Chondrocyte (in vitro differentiated cells): ENCODE measurements at regions not wholly inside any gene's neighbourhood (a gene's known extent, or its start where the extent isn't known, plus 50 kb on each side); places are given as distances from the start of the nearest gene placed in this dataset.

Source experiments
- DNase-seq: peaks from one replicate; pipeline ENCODE4 v3.0.0; 2021; ENCODE audit warnings: mixed read lengths, low spot score
- H3K27ac Mint-ChIP-seq: one replicate; pipeline ENCODE4 v1.8.0; 2021; ENCODE audit warnings: mild to moderate bottlenecking, moderate library complexity, mixed read lengths; ENCODE audit not compliant: unreplicated experiment
- H3K27me3 Mint-ChIP-seq: 2 replicates; pipeline ENCODE4 v1.8.0; 2021; ENCODE audit warnings: low read depth, mixed read lengths
- H3K36me3 Mint-ChIP-seq: 2 replicates; pipeline ENCODE4 v1.8.0; 2021; ENCODE audit warnings: low read depth, mixed read lengths
- H3K4me1 Mint-ChIP-seq: 2 replicates; pipeline ENCODE4 v1.8.0; 2021; ENCODE audit warnings: low read depth, mild to moderate bottlenecking, mixed read lengths
- H3K4me3 Mint-ChIP-seq: one replicate; pipeline ENCODE4 v1.8.0; 2021; ENCODE audit warnings: mild to moderate bottlenecking, moderate library complexity, mixed read lengths; ENCODE audit not compliant: unreplicated experiment
- H3K9me3 Mint-ChIP-seq: 2 replicates; pipeline ENCODE4 v1.8.0; 2021; ENCODE audit warnings: low read depth, mixed read lengths
- CTCF ChIP-seq: fragments of 200-600 bp; sonication (generic); IDR thresholded peaks from 2 replicates; pipeline ENCODE4 v1.5.0; 2021; ENCODE audit warnings: antibody characterized with exemption, mild to moderate bottlenecking, moderate library complexity

- Mint-ChIP-seq H3K4me3 (no peak overlapping the region), H3K27ac (no peak overlapping the region), H3K27me3 (no peaks in the 10 kb centered on the region), H3K9me3 (no peaks in the 10 kb centered on the region), H3K4me1 (no peaks in the 10 kb centered on the region), H3K36me3 (no peaks in the 10 kb centered on the region)
- no peak for DNase-seq
- TF ChIP-seq CTCF, result no peak
These were observed 926.1 kb upstream of the SORCS1 start for GRCh38 chr10:108090476-108091215.

DNA sequence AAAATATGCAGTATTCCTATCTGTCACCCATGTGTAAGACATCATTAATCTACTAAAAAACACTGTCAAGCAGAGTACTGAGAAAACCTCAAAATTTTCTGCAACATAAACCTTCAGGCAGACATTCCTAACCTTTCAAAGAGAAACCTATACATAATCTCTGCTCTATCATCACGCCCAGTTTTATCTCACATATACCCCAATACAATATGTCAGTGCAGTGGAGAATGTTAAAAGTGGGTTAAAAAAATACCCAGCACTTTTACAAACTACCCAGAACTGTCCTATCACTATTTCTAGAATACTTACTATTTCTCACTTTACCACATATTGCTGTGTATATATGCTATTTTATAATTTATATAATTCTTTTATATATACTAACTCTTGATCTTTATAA lies 922.0 kb upstream of the SORCS1 start:
- no peak for TF ChIP-seq CTCF
- Mint-ChIP-seq H3K4me1 (no peaks in the 10 kb centered on the region), H3K36me3 (no peaks in the 10 kb centered on the region), H3K27me3 (no peaks in the 10 kb centered on the region), H3K27ac (no peak overlapping the region), H3K9me3 (no peaks in the 10 kb centered on the region), H3K4me3 (no peak overlapping the region)
- DNase-seq, result no peak

GRCh38 chr10:108082596-108082995 lies 918.1 kb upstream of the SORCS1 start:
- DNase-seq, result no peak
- no peaks in the 10 kb centered on the region for H3K27me3 Mint-ChIP-seq
- no peaks in the 10 kb centered on the region for H3K9me3 Mint-ChIP-seq
- H3K36me3 Mint-ChIP-seq, result no peaks in the 10 kb centered on the region
- H3K27ac Mint-ChIP-seq, result no peak overlapping the region
- H3K4me1 Mint-ChIP-seq, result no peaks in the 10 kb centered on the region
- H3K4me3 Mint-ChIP-seq, result no peak overlapping the region
- no peak for TF ChIP-seq CTCF

GRCh38 chr10:108078263-108078662 lies 913.8 kb upstream of the SORCS1 start:
- H3K27me3 Mint-ChIP-seq, result no peaks in the 10 kb centered on the region
- TF ChIP-seq CTCF, result no peak
- no peak for DNase-seq
- no peak overlapping the region for H3K4me3 Mint-ChIP-seq
- H3K36me3 Mint-ChIP-seq, result no peaks in the 10 kb centered on the region
- no peak overlapping the region for H3K27ac Mint-ChIP-seq
- no peaks in the 10 kb centered on the region for H3K4me1 Mint-ChIP-seq
- H3K9me3 Mint-ChIP-seq, result no peaks in the 10 kb centered on the region

DNA sequence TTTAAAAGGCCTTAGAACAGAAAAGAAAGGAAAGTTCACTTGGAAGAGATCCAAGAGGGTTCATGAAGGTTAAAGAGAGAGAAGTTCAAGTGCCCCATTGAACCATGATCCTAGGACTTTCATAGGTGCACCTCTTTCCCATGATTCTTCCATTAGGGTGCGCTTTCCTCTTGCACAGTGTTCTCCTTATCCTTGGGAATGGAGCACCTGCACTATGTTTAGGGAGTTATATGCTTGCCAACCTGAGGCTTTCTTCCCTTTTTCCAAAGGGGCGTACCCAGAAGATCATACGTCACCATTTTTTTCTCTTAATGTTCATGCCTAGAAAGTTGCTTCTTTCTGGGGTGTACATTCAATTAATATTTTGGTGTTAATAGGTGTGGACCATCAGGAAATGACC lies 908.0 kb upstream of the SORCS1 start:
- no peak for TF ChIP-seq CTCF
- H3K9me3 Mint-ChIP-seq, result peaks cover 8% of the 10 kb centered on the region
- no peaks in the 10 kb centered on the region for H3K4me1 Mint-ChIP-seq
- no peak for DNase-seq
- H3K4me3 Mint-ChIP-seq, result no peak overlapping the region
- no peaks in the 10 kb centered on the region for H3K27me3 Mint-ChIP-seq
- no peak overlapping the region for H3K27ac Mint-ChIP-seq
- H3K36me3 Mint-ChIP-seq, result no peaks in the 10 kb centered on the region
